ENCODE measurements at regions not wholly inside any gene's neighbourhood (a gene's known extent, or its start where the extent isn't known, plus 50 kb on each side); places are given as distances from the start of the nearest gene placed in this dataset.

DNA sequence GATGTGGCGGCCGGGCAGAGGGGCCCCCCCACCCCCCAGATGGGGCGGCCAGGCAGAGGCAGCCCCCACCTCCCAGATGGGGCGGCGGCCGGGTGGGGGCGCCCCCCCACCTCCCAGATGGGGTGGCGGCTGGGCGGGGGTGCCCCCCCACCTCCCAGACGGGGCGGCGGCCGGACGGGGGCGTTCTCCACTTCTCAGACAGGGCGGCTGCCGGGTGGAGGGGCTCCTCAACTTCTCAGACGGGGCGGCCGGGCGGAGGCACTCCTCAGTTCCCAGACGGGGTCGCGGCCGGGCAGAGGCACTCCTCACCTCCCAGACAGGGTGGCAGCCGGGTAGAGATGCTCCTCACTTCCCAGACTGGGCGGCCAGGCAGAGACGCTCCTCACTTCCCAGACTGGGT, 469.8 kb downstream of the PCNX1 start:
- Histone ChIP-seq H3K36me3 (ENCODE audit: control insufficient read depth in 4 of 4, insufficient read depth in 4 of 4, low read length in 4 of 4) (no peaks in the 10 kb centered on the region), H3K9me3 (ENCODE audit: control insufficient read depth in 4 of 4, insufficient read depth in 3 of 4, low read length in 3 of 4) (no peaks in the 10 kb centered on the region), H3K27ac (ENCODE audit: low read depth in 1 of 2, low read length in 1 of 2) (no peak overlapping the region), H3K4me1 (ENCODE audit: control insufficient read depth in 5 of 5, insufficient read depth in 5 of 5, low read length in 5 of 5) (peaks cover 0 to 5% (median 2%) of the 10 kb centered on the region in 5 donors), H3K9ac (ENCODE audit: insufficient read depth in 1 of 2, low read length in 2 of 2) (no peak overlapping the region), H3K4me3 (no peak overlapping the region), H3K27me3 (ENCODE audit: control insufficient read depth in 3 of 3, insufficient read depth in 3 of 3, low read length in 2 of 3) (no peaks in the 10 kb centered on the region)
- WGBS, 2 donors: 98 to 99% methylated on average over 10 to 28 of the region's 28 CpGs
- ATAC-seq (ENCODE audit: insufficient read depth, low FRiP score) (no peak), DNase-seq (no peak)
- TF ChIP-seq, protein P1, sequence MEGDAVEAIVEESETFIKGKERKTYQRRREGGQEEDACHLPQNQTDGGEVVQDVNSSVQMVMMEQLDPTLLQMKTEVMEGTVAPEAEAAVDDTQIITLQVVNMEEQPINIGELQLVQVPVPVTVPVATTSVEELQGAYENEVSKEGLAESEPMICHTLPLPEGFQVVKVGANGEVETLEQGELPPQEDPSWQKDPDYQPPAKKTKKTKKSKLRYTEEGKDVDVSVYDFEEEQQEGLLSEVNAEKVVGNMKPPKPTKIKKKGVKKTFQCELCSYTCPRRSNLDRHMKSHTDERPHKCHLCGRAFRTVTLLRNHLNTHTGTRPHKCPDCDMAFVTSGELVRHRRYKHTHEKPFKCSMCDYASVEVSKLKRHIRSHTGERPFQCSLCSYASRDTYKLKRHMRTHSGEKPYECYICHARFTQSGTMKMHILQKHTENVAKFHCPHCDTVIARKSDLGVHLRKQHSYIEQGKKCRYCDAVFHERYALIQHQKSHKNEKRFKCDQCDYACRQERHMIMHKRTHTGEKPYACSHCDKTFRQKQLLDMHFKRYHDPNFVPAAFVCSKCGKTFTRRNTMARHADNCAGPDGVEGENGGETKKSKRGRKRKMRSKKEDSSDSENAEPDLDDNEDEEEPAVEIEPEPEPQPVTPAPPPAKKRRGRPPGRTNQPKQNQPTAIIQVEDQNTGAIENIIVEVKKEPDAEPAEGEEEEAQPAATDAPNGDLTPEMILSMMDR (IDR thresholded peaks at IDR 0.05; ENCODE audit: control extremely low read depth, extremely low read depth): no peak

DNA sequence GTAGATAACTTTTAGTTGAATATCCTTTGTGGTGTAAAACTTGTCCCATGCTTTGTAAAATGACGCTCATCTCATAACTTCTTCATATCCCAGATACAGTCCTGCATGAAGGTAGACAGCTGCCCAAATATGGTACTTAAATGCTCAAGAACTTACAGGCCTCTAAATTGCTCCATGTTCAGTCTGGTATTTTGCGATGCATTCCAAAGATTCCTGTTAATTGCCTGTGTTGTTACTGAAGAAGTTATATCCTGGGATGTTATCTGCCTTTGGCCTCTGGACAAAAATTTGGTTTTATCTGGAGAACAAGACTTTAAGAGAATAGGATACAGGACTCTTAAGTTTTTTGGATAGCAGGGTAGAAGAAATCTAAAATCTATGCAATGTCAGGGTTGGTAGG, 473.0 kb downstream of the PCNX1 start:
- no peak for ATAC-seq (ENCODE audit: insufficient read depth, low FRiP score)
- WGBS, 2 donors: 82 to 90% methylated on average over 2 of the region's 2 CpGs
- peak in 2 of 3 donors; percentile 40 to 49 for DNase-seq
- H3K4me3 ChIP-seq: no peak overlapping the region
- no peak overlapping the region for H3K27ac ChIP-seq (ENCODE audit: low read depth in 1 of 2, low read length in 1 of 2)
- H3K4me1 ChIP-seq (ENCODE audit: control insufficient read depth in 5 of 5, insufficient read depth in 5 of 5, low read length in 5 of 5): peaks cover 0 to 9% (median 0%) of the 10 kb centered on the region in 5 donors
- no peak overlapping the region for H3K9ac ChIP-seq (ENCODE audit: insufficient read depth in 1 of 2, low read length in 2 of 2)
- no peaks in the 10 kb centered on the region for H3K9me3 ChIP-seq (ENCODE audit: control insufficient read depth in 4 of 4, insufficient read depth in 3 of 4, low read length in 3 of 4)
- TF ChIP-seq, protein P1 (IDR thresholded peaks at IDR 0.05; ENCODE audit: control extremely low read depth, extremely low read depth): no peak
- H3K27me3 ChIP-seq (ENCODE audit: control insufficient read depth in 3 of 3, insufficient read depth in 3 of 3, low read length in 2 of 3): no peaks in the 10 kb centered on the region
- H3K36me3 ChIP-seq (ENCODE audit: control insufficient read depth in 4 of 4, insufficient read depth in 4 of 4, low read length in 4 of 4): no peaks in the 10 kb centered on the region

DNA sequence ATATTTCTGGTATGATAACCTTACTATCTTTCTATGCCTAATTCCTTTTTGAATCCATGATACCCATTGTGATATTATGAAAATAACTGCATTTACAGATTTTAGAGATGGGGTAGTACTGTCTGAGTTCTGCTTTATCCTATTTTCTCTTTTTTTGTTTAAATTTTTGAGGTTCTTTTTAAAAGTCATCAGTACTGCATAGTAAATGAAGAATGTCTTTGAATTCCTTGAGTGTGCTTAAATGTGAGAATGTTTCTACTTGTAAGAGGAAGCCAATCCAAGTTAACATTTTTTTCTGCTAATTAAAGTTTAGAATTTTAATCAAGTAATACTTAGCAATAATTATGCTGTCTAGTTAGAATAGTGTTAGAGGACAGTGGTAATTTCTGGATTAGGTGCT, 474.6 kb downstream of the PCNX1 start:
- H3K9me3 ChIP-seq (ENCODE audit: control insufficient read depth in 4 of 4, insufficient read depth in 3 of 4, low read length in 3 of 4): no peaks in the 10 kb centered on the region
- TF ChIP-seq, protein P1 (IDR thresholded peaks at IDR 0.05; ENCODE audit: control extremely low read depth, extremely low read depth): no peak
- DNase-seq: no peak

DNA sequence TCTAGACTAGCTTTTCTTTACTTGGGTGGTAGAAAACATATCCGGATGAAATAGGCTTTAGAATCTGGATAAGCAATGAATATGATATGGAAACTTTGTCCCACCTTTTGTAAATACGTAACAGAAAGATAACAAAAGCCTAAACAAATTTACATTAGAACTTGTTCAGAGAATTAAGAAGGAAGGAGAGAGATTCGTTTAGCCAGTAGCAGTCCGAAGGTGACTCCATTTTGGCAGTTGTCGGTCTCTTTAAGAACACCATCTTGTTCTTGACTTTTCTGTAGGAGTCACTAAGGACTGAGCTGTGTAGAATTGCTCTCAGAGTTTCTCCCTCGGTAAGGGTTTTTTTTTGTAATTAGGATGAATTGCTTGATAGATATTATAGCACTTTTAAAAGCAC, 475.1 kb downstream of the PCNX1 start:
- WGBS, 2 donors: 75 to 92% methylated on average over 6 of the region's 6 CpGs
- H3K36me3 ChIP-seq (ENCODE audit: control insufficient read depth in 4 of 4, insufficient read depth in 4 of 4, low read length in 4 of 4): no peaks in the 10 kb centered on the region
- TF ChIP-seq, protein P1 (IDR thresholded peaks at IDR 0.05; ENCODE audit: control extremely low read depth, extremely low read depth): no peak
- no peak overlapping the region for H3K9ac ChIP-seq (ENCODE audit: insufficient read depth in 1 of 2, low read length in 2 of 2)
- DNase-seq (no peak), ATAC-seq (ENCODE audit: insufficient read depth, low FRiP score) (no peak)
- H3K9me3 ChIP-seq (ENCODE audit: control insufficient read depth in 4 of 4, insufficient read depth in 3 of 4, low read length in 3 of 4): no peaks in the 10 kb centered on the region
- H3K27me3 ChIP-seq (ENCODE audit: control insufficient read depth in 3 of 3, insufficient read depth in 3 of 3, low read length in 2 of 3): no peaks in the 10 kb centered on the region
- peaks cover 0 to 9% (median 0%) of the 10 kb centered on the region in 5 donors for H3K4me1 ChIP-seq (ENCODE audit: control insufficient read depth in 5 of 5, insufficient read depth in 5 of 5, low read length in 5 of 5)
- H3K27ac ChIP-seq (ENCODE audit: low read depth in 1 of 2, low read length in 1 of 2): no peak overlapping the region
- H3K4me3 ChIP-seq: no peak overlapping the region

More for the DNA sequence above, 474.6 kb downstream of the PCNX1 start:
- no peak for ATAC-seq (ENCODE audit: insufficient read depth, low FRiP score)
- Histone ChIP-seq H3K27ac (ENCODE audit: low read depth in 1 of 2, low read length in 1 of 2) (no peak overlapping the region), H3K4me3 (no peak overlapping the region), H3K27me3 (ENCODE audit: control insufficient read depth in 3 of 3, insufficient read depth in 3 of 3, low read length in 2 of 3) (no peaks in the 10 kb centered on the region), H3K9ac (ENCODE audit: insufficient read depth in 1 of 2, low read length in 2 of 2) (no peak overlapping the region), H3K4me1 (ENCODE audit: control insufficient read depth in 5 of 5, insufficient read depth in 5 of 5, low read length in 5 of 5) (peaks cover 0 to 9% (median 0%) of the 10 kb centered on the region in 5 donors), H3K36me3 (ENCODE audit: control insufficient read depth in 4 of 4, insufficient read depth in 4 of 4, low read length in 4 of 4) (no peaks in the 10 kb centered on the region)

Data from lung (tissue), 11 donors.